ENCODE measurements at regions not wholly inside any gene's neighbourhood (a gene's known extent, or its start where the extent isn't known, plus 50 kb on each side); places are given as distances from the start of the nearest gene placed in this dataset.
"Not testable (repeated sequence)": the region's sequence is repeated elsewhere in the genome, so short reads cannot be mapped to it uniquely, and the experiment has no call there.

- H3K27me3 ChIP-seq (ENCODE audit: control insufficient read depth, insufficient read depth, low read length): no peaks in the 10 kb centered on the region
- no peak overlapping the region for H3K9ac ChIP-seq (ENCODE audit: low read depth, low read length)
- no peak overlapping the region for H3K4me3 ChIP-seq (ENCODE audit: low read depth, low read length)
- H3K36me3 ChIP-seq (ENCODE audit: control insufficient read depth, insufficient read depth, low read length): no peaks in the 10 kb centered on the region
- H3K4me1 ChIP-seq (ENCODE audit: control insufficient read depth, insufficient read depth, low read length): no peaks in the 10 kb centered on the region
- H3K9me3 ChIP-seq (ENCODE audit: control insufficient read depth, insufficient read depth, low read length): no peaks in the 10 kb centered on the region
- no peak overlapping the region for H3K27ac ChIP-seq (ENCODE audit: low read depth, low read length)
Observed at GRCh38 chr9:74412236-74412979, 84.7 kb upstream of the RORB start.

DNA sequence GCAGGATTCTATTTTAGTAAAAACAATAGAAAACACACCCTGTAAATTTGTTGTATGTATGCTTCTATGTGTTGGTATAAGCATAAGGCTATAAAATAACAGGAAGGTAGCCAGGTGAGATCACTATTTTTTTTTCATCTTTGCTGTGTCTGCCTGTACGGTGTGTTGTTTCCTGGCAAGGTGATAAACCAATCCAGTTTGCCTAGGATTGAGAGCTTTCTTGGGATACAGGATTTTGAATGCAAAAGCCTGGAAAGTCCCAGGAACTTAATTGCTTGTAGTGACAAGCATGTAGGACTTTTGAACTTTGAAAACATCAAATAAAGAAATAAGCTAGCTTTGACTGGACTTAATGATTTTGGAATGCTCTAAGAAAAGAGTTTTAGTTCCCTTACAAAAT is 83.3 kb upstream of the RORB start:
- Histone ChIP-seq H3K27me3 (ENCODE audit: control insufficient read depth, insufficient read depth, low read length) (no peaks in the 10 kb centered on the region), H3K9ac (ENCODE audit: low read depth, low read length) (no peak overlapping the region)

GRCh38 chr9:74414325-74414724 is 82.8 kb upstream of the RORB start:
- Histone ChIP-seq H3K9ac (ENCODE audit: low read depth, low read length) (no peak overlapping the region), H3K4me1 (ENCODE audit: control insufficient read depth, insufficient read depth, low read length) (no peaks in the 10 kb centered on the region), H3K4me3 (ENCODE audit: low read depth, low read length) (no peak overlapping the region), H3K36me3 (ENCODE audit: control insufficient read depth, insufficient read depth, low read length) (no peaks in the 10 kb centered on the region), H3K27ac (ENCODE audit: low read depth, low read length) (no peak overlapping the region), H3K9me3 (ENCODE audit: control insufficient read depth, insufficient read depth, low read length) (no peaks in the 10 kb centered on the region), H3K27me3 (ENCODE audit: control insufficient read depth, insufficient read depth, low read length) (no peaks in the 10 kb centered on the region)

More for the DNA sequence above, 83.3 kb upstream of the RORB start:
- H3K4me3 ChIP-seq (ENCODE audit: low read depth, low read length): no peak overlapping the region
- H3K9me3 ChIP-seq (ENCODE audit: control insufficient read depth, insufficient read depth, low read length): no peaks in the 10 kb centered on the region
- no peaks in the 10 kb centered on the region for H3K36me3 ChIP-seq (ENCODE audit: control insufficient read depth, insufficient read depth, low read length)
- H3K4me1 ChIP-seq (ENCODE audit: control insufficient read depth, insufficient read depth, low read length): no peaks in the 10 kb centered on the region
- H3K27ac ChIP-seq (ENCODE audit: low read depth, low read length): no peak overlapping the region

DNA sequence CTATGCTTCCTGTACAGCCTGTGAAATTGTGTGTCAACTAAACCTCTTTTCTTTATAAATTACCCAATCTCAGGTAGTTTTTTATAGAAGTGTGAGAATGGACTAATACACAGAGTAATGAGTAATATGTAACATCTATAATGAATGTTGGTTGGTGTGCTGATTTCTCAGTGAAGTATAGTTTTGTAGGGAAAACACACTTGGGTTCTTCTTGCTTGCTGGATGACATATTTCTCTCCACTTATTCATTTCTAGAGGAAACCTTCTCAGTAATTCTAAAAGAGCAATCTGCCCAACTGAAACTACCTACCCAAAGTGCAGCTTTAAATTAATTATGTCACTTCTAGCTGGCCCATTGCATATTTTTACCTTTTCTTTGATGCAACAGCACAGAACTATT is 81.1 kb upstream of the RORB start:
- Histone ChIP-seq H3K9ac (ENCODE audit: low read depth, low read length) (no peak overlapping the region), H3K27ac (ENCODE audit: low read depth, low read length) (no peak overlapping the region), H3K27me3 (ENCODE audit: control insufficient read depth, insufficient read depth, low read length) (no peaks in the 10 kb centered on the region), H3K4me1 (ENCODE audit: control insufficient read depth, insufficient read depth, low read length) (no peaks in the 10 kb centered on the region), H3K4me3 (ENCODE audit: low read depth, low read length) (no peak overlapping the region), H3K9me3 (ENCODE audit: control insufficient read depth, insufficient read depth, low read length) (no peaks in the 10 kb centered on the region), H3K36me3 (ENCODE audit: control insufficient read depth, insufficient read depth, low read length) (no peaks in the 10 kb centered on the region)

- H3K36me3 ChIP-seq (ENCODE audit: control insufficient read depth, insufficient read depth, low read length); H3K4me1 ChIP-seq (ENCODE audit: control insufficient read depth, insufficient read depth, low read length); H3K4me3 ChIP-seq (ENCODE audit: low read depth, low read length); H3K27me3 ChIP-seq (ENCODE audit: control insufficient read depth, insufficient read depth, low read length); H3K9ac ChIP-seq (ENCODE audit: low read depth, low read length); H3K9me3 ChIP-seq (ENCODE audit: control insufficient read depth, insufficient read depth, low read length); H3K27ac ChIP-seq (ENCODE audit: low read depth, low read length): not testable (repeated sequence)
Observed at GRCh38 chr9:74424488-74424887, 72.6 kb upstream of the RORB start.

DNA sequence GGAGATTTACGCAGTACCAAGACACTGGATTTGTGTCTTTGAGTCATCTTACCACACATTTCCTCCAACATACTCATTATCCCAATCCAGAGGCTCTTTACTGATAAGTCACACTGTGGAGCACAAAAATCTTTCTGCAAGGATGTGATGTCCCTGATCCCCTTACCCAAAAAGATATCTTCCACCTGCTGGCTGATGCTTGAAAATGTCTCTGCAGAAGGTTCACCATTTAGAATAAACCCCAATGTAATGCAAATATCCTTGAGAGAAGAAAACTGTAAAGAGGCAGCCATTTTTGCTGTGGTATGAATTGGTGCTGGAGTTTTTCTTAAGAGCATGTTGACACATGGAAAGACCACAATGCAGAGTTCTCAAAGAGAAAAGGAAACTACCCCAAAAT is 65.7 kb upstream of the RORB start:
- Histone ChIP-seq H3K36me3 (ENCODE audit: control insufficient read depth, insufficient read depth, low read length) (no peaks in the 10 kb centered on the region), H3K27ac (ENCODE audit: low read depth, low read length) (no peak overlapping the region), H3K9ac (ENCODE audit: low read depth, low read length) (no peak overlapping the region), H3K4me1 (ENCODE audit: control insufficient read depth, insufficient read depth, low read length) (no peaks in the 10 kb centered on the region), H3K27me3 (ENCODE audit: control insufficient read depth, insufficient read depth, low read length) (no peaks in the 10 kb centered on the region), H3K4me3 (ENCODE audit: low read depth, low read length) (no peak overlapping the region), H3K9me3 (ENCODE audit: control insufficient read depth, insufficient read depth, low read length) (no peaks in the 10 kb centered on the region)

DNA sequence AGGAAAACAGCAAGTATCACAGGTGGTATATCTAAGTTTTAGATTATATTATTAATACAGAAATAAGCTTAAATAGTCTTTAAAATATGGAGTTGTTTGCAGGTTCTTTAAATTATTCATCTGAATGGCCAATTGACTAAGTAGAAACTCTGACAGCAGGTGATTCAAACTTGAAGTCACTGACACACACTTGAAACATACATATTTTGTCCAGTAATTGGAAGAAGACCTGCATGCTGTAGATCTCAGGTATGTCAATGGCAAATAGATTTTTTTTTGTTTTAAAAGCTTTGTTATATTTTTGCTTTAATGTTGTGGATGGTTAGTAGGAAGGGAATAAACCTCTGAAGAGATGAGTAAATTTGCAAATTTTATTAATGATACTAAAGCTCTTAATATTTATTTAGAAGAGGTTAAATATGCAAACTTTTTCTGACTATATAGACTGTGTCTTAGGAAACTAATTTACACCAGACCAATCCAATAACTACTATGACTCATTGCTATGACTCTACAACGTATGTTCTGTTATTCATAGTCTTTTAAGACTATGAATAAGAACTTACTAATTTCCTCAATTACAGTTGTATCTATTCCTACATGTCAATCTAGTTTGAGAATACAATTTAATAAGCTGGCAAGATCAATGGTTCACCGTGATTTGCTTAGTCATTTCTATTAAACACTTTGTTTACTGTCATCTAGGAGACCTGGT is 53.9 kb upstream of the RORB start:
- no peaks in the 10 kb centered on the region; the same call in 1 of the 2 replicates for H3K4me1 ChIP-seq (ENCODE audit: control insufficient read depth, insufficient read depth, low read length)
- H3K9me3 ChIP-seq (ENCODE audit: control insufficient read depth, insufficient read depth, low read length): no peaks in the 10 kb centered on the region
- H3K4me3 ChIP-seq (ENCODE audit: low read depth, low read length): no peak overlapping the region
- H3K9ac ChIP-seq (ENCODE audit: low read depth, low read length): no peak overlapping the region
- no peak overlapping the region for H3K27ac ChIP-seq (ENCODE audit: low read depth, low read length)
- no peaks in the 10 kb centered on the region for H3K36me3 ChIP-seq (ENCODE audit: control insufficient read depth, insufficient read depth, low read length)
- no peaks in the 10 kb centered on the region for H3K27me3 ChIP-seq (ENCODE audit: control insufficient read depth, insufficient read depth, low read length)

DNA sequence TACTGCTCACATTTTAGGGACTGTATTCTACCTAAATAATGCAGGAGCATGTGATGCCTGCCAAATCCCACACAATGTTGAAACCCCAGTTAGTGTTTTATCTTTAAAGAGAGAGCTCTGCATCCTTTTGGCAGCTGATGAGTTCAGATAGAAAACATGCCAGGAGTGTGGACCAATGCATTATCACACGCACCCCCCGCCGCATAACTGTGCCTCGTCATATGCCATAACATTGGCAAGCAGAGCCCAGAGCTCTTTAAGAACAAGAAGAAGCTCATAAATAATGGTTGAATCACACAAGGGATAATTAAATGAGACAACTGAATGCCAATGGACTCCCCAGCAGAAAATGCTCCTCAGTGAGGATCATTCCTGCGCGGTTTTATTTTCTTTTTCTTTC is 52.8 kb upstream of the RORB start:
- H3K36me3 ChIP-seq (ENCODE audit: control insufficient read depth, insufficient read depth, low read length): no peaks in the 10 kb centered on the region
- no peak overlapping the region for H3K27ac ChIP-seq (ENCODE audit: low read depth, low read length)
- no peaks in the 10 kb centered on the region for H3K9me3 ChIP-seq (ENCODE audit: control insufficient read depth, insufficient read depth, low read length)
- no peaks in the 10 kb centered on the region; the same call in 1 of the 2 replicates for H3K4me1 ChIP-seq (ENCODE audit: control insufficient read depth, insufficient read depth, low read length)
- no peak overlapping the region for H3K9ac ChIP-seq (ENCODE audit: low read depth, low read length)
- H3K4me3 ChIP-seq (ENCODE audit: low read depth, low read length): no peak overlapping the region
- H3K27me3 ChIP-seq (ENCODE audit: control insufficient read depth, insufficient read depth, low read length): no peaks in the 10 kb centered on the region

All from HUES48 (cell line).